GM12874 (cell line): ENCODE measurements at regions not wholly inside any gene's neighbourhood (a gene's known extent, or its start where the extent isn't known, plus 50 kb on each side); places are given as distances from the start of the nearest gene placed in this dataset.

ENCODE experiments used
- TF ChIP-seq, protein P1 (sequence below): IDR thresholded peaks from 2 replicates; pipeline ENCODE4 v1.5.1; 2011; ENCODE audit warnings: low read depth, mild to moderate bottlenecking, control low read depth, low read length, moderate library complexity; ENCODE audit not compliant: insufficient read depth

DNA sequence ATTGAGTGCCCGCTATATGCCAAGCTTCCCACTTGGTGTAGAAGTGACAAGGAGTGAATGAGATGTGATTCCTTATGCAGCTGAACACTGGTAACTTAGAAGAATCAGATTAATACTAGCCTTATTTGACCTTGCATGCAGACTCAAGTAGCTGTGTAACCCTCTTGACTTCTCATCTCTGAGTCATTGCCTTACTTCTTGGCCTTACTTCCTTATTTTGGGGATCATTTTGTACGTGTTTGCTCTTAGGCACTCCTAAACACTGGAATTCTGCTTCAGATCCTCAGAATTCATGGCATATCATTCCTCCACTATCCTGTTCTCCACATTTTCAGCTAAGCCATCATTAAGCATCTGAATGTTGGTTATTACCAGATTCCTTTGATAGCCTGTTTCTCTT lies 948.9 kb upstream of the ARRDC3 start:
- TF ChIP-seq, protein P1, sequence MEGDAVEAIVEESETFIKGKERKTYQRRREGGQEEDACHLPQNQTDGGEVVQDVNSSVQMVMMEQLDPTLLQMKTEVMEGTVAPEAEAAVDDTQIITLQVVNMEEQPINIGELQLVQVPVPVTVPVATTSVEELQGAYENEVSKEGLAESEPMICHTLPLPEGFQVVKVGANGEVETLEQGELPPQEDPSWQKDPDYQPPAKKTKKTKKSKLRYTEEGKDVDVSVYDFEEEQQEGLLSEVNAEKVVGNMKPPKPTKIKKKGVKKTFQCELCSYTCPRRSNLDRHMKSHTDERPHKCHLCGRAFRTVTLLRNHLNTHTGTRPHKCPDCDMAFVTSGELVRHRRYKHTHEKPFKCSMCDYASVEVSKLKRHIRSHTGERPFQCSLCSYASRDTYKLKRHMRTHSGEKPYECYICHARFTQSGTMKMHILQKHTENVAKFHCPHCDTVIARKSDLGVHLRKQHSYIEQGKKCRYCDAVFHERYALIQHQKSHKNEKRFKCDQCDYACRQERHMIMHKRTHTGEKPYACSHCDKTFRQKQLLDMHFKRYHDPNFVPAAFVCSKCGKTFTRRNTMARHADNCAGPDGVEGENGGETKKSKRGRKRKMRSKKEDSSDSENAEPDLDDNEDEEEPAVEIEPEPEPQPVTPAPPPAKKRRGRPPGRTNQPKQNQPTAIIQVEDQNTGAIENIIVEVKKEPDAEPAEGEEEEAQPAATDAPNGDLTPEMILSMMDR: no peak

DNA sequence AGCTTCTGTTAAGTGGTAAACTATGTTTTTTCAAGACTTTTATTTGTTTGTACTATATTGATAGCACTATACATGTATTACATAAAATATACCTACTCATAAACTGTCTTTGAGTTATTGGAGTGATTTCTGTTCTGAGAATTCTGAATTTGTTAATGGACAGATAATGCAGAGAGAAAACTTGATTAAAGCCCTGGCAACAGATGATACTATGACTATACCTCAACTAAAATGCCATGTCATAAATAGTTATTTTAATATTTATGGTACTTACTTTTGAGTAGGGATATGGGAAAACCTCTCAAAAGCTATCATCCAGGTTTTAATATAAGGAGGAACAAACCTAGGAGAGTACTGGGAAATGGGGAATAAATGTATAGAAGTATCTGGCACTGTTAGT lies 947.2 kb upstream of the ARRDC3 start:
- TF ChIP-seq, protein P1: no peak

DNA sequence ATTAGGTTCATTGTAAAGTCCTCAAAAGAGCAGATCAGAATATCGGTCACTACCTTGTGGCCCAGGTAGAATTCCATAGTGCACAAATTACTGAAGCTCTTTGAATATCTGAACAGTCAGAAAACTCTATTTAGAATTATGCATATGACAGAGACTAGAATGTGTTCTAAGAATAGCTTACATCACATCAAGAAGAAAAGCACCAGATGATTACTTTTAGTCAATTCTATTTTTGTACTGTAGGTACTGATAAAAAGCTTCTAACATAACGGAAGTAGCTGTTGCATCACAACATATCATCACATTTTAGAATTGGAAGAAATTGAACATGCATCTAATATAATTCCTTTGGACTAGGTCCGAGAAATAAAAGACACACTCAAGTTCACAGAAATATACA lies 946.6 kb upstream of the ARRDC3 start:
- TF ChIP-seq, protein P1: no peak

DNA sequence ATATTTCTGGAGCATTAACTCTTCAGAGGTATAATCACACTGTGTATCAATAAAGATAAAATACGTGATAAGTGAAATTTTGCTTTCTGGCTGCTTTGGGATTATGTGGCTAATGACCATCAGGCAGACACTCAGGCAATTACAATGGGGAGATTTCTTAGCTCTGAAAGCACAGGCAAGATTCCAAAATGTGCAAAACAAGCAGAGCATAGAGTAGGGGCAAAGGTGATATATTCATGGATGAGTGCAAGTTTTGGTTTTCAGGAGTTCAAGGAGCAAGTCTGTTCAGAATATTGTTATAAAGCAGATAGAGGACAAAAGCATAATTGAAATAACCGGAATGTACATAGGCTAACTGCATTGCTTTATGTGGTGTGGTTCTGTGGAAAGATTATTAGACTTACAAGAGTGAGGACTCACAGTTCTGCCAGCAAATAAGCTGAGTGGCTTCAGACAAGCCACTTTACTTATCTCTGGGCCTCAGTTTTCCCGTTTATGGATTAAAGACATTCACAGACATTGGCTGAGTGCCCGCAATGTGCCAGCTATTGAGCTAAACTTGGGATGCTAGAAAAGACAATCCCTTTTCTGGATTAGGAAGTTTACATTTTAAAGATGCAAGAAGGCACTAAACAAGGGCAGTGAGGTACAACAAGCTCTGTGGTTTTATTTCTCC lies 945.6 kb upstream of the ARRDC3 start:
- TF ChIP-seq, protein P1: no peak

DNA sequence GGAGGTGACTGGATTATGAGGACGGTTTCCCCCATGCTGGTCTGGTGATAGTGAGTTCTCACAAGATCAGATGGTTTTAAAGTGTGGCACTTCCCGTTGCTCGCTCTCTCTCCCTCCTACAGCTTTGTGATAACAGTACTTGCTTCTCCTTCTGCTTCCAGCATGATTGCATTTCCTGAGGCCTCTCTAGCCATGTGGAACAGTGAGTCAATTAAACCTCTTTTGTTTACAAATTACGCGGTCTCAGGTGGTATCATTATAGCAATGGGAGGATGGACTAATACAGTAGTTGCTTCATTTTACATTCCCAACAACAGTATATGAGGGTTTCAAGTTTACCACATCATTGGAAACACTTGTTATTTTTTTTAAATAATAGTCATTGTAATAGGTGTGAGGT lies 937.3 kb upstream of the ARRDC3 start:
- TF ChIP-seq, protein P1: no peak

DNA sequence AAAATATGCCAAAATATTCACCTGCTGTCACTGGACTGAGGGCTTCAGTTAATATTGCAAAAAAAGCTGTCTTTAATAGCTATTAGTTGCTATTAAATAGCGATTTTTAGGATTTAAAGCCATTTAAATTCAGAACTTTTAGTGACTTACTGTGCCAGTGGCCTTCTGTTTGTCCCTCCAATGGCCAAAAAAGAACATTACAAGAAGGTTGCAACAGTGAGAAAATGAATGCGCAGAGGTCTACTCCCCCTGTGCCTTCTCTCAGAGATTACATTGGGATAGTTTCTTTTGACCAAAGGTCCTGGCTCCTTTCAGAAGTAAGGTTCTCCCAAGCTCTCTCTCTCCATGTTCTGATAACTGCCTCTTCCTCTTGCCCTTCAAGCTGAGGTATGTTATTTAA lies 930.3 kb upstream of the ARRDC3 start:
- TF ChIP-seq, protein P1: no peak

DNA sequence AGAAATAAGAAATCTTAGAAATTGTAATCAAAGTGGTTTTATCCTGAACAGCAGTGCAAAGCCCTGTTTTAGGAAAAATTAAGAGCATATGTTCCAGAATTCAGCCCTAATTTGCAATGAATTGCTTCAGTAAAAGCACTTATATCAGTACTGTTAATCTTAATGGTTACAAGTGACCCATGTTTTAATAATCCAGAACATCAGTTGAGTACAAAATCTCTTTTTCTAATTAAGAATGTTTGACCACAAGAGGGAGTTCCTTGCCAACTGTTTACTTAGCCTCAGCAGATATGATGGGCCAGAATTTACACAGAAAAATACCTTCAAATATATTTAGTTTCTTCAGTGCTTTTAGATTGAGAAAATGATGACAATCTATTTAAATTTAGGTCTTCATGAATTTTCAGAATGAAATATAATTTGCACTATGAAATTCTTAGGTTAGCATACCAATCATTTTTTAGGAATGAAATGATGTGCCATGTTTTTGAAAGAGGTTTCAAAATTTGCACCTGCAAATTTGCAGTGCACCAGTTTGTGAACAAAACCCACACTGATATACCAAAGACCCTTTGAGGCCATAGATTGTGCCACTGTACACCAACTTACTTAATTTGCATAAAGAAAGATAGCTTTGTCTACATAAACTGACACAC lies 926.3 kb upstream of the ARRDC3 start:
- TF ChIP-seq, protein P1: no peak
